Renal cortex interstitium (tissue), 11 donors: ENCODE measurements at regions not wholly inside any gene's neighbourhood (a gene's known extent, or its start where the extent isn't known, plus 50 kb on each side); places are given as distances from the start of the nearest gene placed in this dataset.
"Not testable (repeated sequence)": the region's sequence is repeated elsewhere in the genome, so short reads cannot be mapped to it uniquely, and the experiment has no call there.

Experiments used
- DNase-seq, 11 donors: peaks; one replicate each; pipeline ENCODE4 v3.0.0-alpha.2; 2013; ENCODE audit warnings: low read depth in 9 of 11, low spot score in 4 of 11; ENCODE audit errors: extremely low read depth in 1 of 11

DNA sequence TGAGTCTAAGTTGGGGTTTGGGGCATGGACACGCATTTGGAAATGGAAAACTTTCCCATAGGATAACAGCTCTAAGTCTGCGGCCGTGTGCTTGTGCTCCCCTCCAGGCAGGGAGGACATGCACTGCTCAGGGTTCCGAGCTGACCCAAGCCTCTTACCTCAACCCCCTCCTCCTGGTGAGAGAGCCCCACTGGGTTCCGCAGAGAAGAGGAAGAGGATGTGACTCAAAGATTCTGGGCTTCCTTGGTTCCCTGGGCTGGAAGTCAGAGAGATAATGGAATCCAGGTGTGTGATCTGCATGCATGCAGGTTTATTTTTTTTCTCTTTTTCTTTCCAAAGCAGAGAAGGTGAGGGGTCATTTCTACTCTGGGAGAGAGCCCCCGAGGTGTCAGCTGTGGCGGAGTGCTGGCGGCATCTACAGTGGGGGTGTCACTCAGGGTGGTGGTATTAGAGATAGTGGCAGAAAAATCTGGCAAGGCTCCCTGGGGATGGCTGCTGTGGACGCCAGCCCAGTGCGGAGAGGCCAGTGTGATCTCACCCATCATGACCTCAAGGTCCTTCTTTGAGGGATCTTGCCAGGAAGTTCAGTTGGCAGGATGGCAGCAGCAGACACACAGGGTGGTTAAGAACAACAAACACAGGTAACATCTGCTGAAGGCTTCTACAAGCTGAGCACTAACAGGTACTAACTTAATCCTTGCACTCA, 168.7 kb upstream of the HAND2 start:
- no peak for DNase-seq

DNA sequence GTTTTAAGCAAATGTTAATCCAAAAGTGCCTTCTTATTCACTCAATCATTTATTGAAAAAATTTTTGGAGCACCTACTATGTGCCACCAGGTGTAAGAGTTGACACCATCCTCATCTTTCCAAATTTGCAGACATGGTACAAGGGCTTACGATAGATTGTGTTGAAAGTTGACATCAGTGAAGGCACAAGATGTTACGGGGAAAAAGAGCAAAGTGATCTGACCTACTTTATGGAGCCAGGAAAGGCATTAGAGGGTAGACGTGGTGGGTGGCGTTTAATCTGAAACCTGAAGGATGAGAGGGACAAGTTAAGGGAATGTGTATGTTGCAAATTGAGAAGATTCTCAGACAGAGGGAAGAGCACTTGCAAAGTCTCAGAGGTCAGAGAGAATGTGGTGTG, 167.8 kb upstream of the HAND2 start:
- DNase-seq, result no peak

- no peak for DNase-seq
Measured at GRCh38 chr4:173696551-173696950, 166.5 kb upstream of the HAND2 start.

- DNase-seq, result no peak
Measured at GRCh38 chr4:173696011-173696410, 166.0 kb upstream of the HAND2 start.

- no peak for DNase-seq
Measured at GRCh38 chr4:173685831-173686210, 155.8 kb upstream of the HAND2 start.

GRCh38 chr4:173685165-173685830, 155.3 kb upstream of the HAND2 start:
- DNase-seq, result no peak

DNA sequence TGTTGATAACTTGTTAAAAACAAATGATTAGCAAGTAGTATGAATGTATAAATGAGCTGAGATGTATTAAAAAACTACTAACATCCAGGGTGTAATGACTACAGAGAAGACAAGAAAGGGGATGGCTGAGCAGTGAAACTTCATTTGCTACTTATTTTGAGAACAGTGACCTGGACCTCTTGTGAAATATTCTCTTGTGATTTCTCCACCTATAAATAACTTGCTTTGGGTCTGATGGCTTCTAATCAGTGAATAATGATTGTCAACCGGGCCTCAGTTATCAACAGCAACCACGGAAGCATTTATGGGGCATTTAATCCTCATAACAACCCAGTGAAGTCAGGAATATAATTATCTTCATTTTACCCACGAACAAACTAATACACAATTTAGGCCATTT, 154.2 kb upstream of the HAND2 start:
- no peak for DNase-seq

- no peak for DNase-seq
Measured at GRCh38 chr4:173682609-173683008, 152.6 kb upstream of the HAND2 start.

DNA sequence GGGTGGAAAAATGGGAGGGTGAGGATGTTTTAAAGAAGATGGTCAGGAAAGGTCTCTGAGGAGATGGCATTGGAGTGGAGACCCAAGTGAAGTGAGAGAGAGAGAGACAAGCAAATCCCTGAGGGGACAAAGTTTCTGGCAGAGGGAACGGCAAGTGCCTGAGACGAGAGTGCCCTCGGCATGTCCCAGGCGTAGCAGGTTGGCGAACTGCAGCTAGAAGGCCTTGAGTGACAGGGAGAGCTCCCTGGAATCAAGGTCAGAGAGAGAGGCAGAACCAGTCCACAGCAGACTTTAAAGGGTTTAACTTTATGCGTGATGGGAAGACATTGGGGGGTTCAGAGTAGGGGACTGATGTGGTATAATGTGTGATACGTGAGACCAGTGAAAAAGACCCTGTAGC, 150.2 kb upstream of the HAND2 start:
- DNase-seq, result no peak

GRCh38 chr4:173675446-173675845, 145.4 kb upstream of the HAND2 start:
- DNase-seq, result no peak

GRCh38 chr4:173669460-173670179, 139.6 kb upstream of the HAND2 start:
- DNase-seq, result no peak

- no peak for DNase-seq
Measured at GRCh38 chr4:173661001-173661400, 131.0 kb upstream of the HAND2 start.

DNA sequence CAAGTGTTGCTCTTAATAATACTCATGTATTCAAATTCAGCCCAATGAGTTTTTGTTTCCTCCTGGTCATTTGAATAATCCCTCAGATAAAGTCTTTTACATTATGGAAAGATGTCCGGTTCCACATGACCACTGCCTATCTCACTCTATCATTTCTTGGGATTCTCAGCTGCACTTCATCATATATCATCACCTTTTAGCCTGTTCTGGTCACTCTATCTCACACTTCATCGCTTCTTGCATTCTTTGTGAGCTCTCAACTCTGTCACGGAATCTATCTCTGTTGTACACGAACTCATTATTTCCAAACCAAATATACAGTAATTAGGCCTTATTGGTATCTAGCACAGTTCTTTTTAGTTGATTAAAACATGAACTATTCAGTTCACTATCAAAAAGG, 126.9 kb upstream of the HAND2 start:
- no peak for DNase-seq

DNA sequence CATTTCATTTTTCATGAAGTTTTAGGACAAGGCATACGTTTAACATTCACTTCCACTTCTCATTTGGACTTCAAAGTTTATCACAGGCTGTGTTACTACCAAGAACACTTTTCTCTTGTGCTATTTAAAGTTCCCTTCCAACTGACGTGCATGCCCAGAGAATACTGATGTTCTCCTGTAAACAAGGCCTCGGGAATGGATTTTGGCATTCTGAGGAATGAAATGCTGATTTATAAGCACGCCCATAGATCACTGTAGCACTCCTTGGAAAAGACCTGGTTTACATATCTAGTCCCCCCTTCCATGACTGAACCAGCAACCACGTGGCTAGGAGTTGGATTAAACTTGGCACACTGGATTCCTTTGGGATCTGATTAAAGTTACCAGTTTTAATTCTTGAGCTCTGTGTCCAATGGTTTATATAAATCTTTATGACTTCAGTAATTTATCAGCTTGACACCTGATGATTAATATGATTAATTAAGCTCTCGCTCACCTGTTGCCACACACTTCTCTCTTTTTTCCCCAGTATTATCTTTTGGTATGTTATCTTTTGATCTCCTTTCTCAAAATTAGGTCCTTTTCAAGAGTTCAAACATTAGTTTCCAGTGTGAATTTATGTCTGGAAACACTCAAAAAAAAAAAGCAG, 122.4 kb upstream of the HAND2 start:
- DNase-seq, result no peak

DNA sequence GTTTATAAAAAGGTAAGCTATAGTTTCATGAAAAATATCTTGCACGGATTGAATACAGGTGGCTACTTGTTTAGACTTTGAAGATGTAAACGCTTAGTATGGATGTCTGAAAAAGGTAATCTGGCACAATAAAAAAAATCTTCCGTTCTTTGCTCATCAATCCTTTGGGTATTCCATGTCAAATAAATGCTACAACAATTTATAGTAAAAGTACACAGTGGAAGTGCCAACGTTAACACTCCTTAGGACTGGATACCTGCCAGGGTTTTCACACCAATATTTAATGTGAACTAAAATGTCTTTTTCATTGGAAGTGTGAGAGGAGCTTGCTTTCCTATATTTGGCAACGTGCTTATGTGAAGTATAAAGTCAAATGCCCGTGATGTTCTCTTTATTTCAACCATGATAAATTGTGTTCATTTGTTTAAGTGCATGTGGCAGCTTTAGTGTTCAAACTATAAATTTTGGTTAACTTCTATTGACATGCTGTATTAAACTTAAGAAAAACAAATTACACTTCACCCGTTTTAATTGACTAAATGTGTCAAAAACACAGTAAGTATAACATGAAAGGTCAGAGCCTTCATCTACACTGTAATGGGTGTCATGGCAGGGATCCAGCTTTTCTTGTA, 121.7 kb upstream of the HAND2 start:
- DNase-seq, result no peak

DNA sequence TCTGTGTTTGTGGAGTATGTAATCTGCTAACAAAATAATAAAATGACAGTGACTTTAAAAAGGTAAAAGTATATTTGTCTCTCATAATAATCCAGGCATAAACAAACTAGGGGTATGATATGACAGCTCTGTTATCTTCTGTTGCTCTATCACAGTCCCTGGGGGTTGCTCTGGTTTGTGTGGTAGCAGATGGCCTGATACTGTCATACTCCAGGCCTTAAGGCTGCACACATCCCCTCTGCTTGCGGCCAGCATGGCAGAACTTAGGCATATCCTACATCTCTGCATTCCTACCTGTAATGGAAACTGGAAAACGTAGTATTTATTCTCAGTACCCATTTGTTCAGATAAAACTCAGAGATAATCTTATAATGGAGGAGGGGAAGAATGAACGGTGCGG, 117.9 kb upstream of the HAND2 start:
- DNase-seq, result no peak

GRCh38 chr4:173642509-173642908, 112.5 kb upstream of the HAND2 start:
- no peak for DNase-seq

DNA sequence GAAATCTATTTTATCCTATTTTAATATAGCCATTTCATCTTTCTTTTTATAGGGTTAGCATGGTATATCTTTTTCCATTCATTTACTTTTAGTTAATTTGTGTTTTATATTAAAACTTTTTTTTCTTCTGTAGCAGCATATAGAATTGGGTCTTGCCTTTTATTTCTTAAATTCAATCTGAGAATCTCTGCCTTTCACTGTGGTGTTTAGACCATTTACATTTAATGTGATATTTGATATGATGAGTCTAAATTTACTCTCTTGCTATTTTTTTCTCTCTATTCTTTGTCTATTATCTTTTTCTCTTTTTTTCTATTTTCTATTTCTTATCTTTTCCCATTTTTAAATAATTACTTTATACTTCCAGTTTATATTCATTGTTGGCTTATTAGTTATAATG, 105.4 kb upstream of the HAND2 start:
- no peak for DNase-seq

DNA sequence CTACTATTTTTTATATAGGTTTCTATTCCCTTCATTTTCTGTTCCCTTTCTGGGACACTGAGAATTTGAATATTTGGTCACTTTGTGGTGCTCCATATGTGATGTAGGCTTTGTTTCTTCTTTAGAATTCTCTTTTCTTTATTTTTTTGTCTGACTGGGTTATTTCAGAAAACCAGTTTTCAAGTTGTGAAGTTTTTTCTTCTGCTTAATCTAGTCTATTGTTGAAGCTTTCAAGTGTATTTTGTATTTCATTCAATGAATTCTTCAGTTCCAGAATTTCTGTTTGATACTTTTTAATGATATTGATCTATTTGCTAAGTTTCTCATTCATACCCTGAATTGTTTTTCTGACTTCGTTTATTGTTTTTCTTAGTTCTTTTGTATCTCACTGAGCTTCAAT, 96.2 kb upstream of the HAND2 start:
- no peak for DNase-seq

GRCh38 chr4:173618648-173619047, 88.6 kb upstream of the HAND2 start:
- DNase-seq, result not testable (repeated sequence)
